Activated CD8-positive, alpha-beta T cell treated with anti-CD3 and anti-CD28 coated beads, Interleukin-2, amount 10 ng/mL, durations not matched to agents 7 days and 5 days (primary cell): ENCODE measurements at regions not wholly inside any gene's neighbourhood (a gene's known extent, or its start where the extent isn't known, plus 50 kb on each side); places are given as distances from the start of the nearest gene placed in this dataset.
"Not testable (repeated sequence)": the region's sequence is repeated elsewhere in the genome, so short reads cannot be mapped to it uniquely, and the experiment has no call there.

Source experiments
- ATAC-seq: fragments of 150-1000 bp; cut with Tn5 transposase; one replicate; pipeline ENCODE4 v1.10.0; 2021; ENCODE audit warnings: moderate library complexity
- CTCF ChIA-PET: fragments of 350-600 bp; sonication (Branson Sonifier 250); formaldehyde crosslinking; loops from one replicate; lab custom pipeline; 2021; ENCODE audit warnings: antibody characterized with exemption; lab: Charles Lee
- POLR2A ChIA-PET: fragments of 350-600 bp; sonication (Branson Sonifier 250); formaldehyde crosslinking; loops from one replicate; lab custom pipeline; 2021; ENCODE audit warnings: antibody characterized with exemption; lab: Charles Lee
- DNase-seq: peaks from one replicate; pipeline ENCODE4 v3.0.0-alpha.2; 2020
- H3K27ac Mint-ChIP-seq: one replicate; pipeline ENCODE4 v1.8.0; 2021; ENCODE audit warnings: mild to moderate bottlenecking, mixed read lengths
- H3K27me3 Mint-ChIP-seq: one replicate; pipeline ENCODE4 v1.8.0; 2021; ENCODE audit warnings: low read depth, mixed read lengths
- H3K36me3 Mint-ChIP-seq: one replicate; pipeline ENCODE4 v1.8.0; 2021; ENCODE audit warnings: low read depth, mixed read lengths
- H3K4me1 Mint-ChIP-seq: one replicate; pipeline ENCODE4 v1.8.0; 2021; ENCODE audit warnings: low read depth, mixed read lengths
- H3K4me3 Mint-ChIP-seq: one replicate; pipeline ENCODE4 v1.8.0; 2021; ENCODE audit warnings: mild to moderate bottlenecking, mixed read lengths
- H3K9me3 Mint-ChIP-seq: one replicate; pipeline ENCODE4 v1.8.0; 2022; ENCODE audit warnings: mixed read lengths; ENCODE audit not compliant: insufficient read depth

GRCh38 chr5:88657906-88658775 is 224.8 kb downstream of the MEF2C start:
- DNase-seq (no peak), ATAC-seq (no peak)
- H3K36me3 Mint-ChIP-seq: peaks cover 3% of the 10 kb centered on the region
- CTCF ChIA-PET: interaction anchor here (0.6 to 4.3 kb wide), 4 partner anchors 14 to 878 kb away, joined by 3 to 27 read pairs (median 4); no protein-coding TSS in a partner anchor
- H3K27ac Mint-ChIP-seq: no peak overlapping the region
- peaks cover 4% of the 10 kb centered on the region for H3K9me3 Mint-ChIP-seq
- no peak overlapping the region for H3K4me3 Mint-ChIP-seq
- POLR2A ChIA-PET: no interaction called here
- H3K27me3 Mint-ChIP-seq: peaks cover 41% of the 10 kb centered on the region
- H3K4me1 Mint-ChIP-seq: peaks cover 16% of the 10 kb centered on the region

GRCh38 chr5:88657136-88657535 is 225.8 kb downstream of the MEF2C start:
- Mint-ChIP-seq H3K36me3 (peaks cover 3% of the 10 kb centered on the region), H3K27me3 (peaks cover 38% of the 10 kb centered on the region), H3K27ac (no peak overlapping the region), H3K4me1 (peaks cover 16% of the 10 kb centered on the region), H3K4me3 (no peak overlapping the region), H3K9me3 (peaks cover 4% of the 10 kb centered on the region)
- ChIA-PET POLR2A (no interaction called here), CTCF (interaction anchor here (1.1 kb wide), 1 partner anchor 15 kb away, joined by 4 read pairs; no protein-coding TSS in a partner anchor)
- ATAC-seq: no peak
- DNase-seq: no peak

- Mint-ChIP-seq H3K4me1 (peaks cover 13% of the 10 kb centered on the region), H3K27me3 (peaks cover 32% of the 10 kb centered on the region), H3K4me3 (no peak overlapping the region), H3K9me3 (peaks cover 4% of the 10 kb centered on the region), H3K36me3 (peaks cover 3% of the 10 kb centered on the region), H3K27ac (no peak overlapping the region)
- CTCF ChIA-PET: interaction anchor here (1.5 kb wide), 1 partner anchor 9 kb away, joined by 3 read pairs; no protein-coding TSS in a partner anchor
- ATAC-seq (no peak), DNase-seq (no peak)
- POLR2A ChIA-PET: no interaction called here
Measured at GRCh38 chr5:88656221-88656950, 226.6 kb downstream of the MEF2C start.

- no peak for ATAC-seq
- no peaks in the 10 kb centered on the region for H3K36me3 Mint-ChIP-seq
- peaks cover 18% of the 10 kb centered on the region for H3K27me3 Mint-ChIP-seq
- H3K4me3 Mint-ChIP-seq: no peak overlapping the region
- no peak for DNase-seq
- CTCF ChIA-PET: no interaction called here
- POLR2A ChIA-PET: no interaction called here
- H3K4me1 Mint-ChIP-seq: no peaks in the 10 kb centered on the region
- no peak overlapping the region for H3K27ac Mint-ChIP-seq
- H3K9me3 Mint-ChIP-seq: no peaks in the 10 kb centered on the region
Measured at GRCh38 chr5:88653471-88653870, 229.5 kb downstream of the MEF2C start.

- DNase-seq: no peak
- no peaks in the 10 kb centered on the region for H3K9me3 Mint-ChIP-seq
- no peaks in the 10 kb centered on the region for H3K36me3 Mint-ChIP-seq
- no peak overlapping the region for H3K4me3 Mint-ChIP-seq
- ChIA-PET CTCF (interaction anchor here (0.9 to 1.2 kb wide), 2 partner anchors 8 to 32 kb away, joined by 3 read pairs; no protein-coding TSS in a partner anchor), POLR2A (no interaction called here)
- ATAC-seq: no peak
- H3K27me3 Mint-ChIP-seq: peaks cover 15% of the 10 kb centered on the region
- no peak overlapping the region for H3K27ac Mint-ChIP-seq
- no peaks in the 10 kb centered on the region for H3K4me1 Mint-ChIP-seq
Measured at GRCh38 chr5:88647901-88648300, 235.1 kb downstream of the MEF2C start.

- H3K9me3 Mint-ChIP-seq: no peaks in the 10 kb centered on the region
- POLR2A ChIA-PET: no interaction called here
- H3K27ac Mint-ChIP-seq: no peak overlapping the region
- no peaks in the 10 kb centered on the region for H3K36me3 Mint-ChIP-seq
- DNase-seq (no peak), ATAC-seq (no peak)
- H3K4me1 Mint-ChIP-seq: no peaks in the 10 kb centered on the region
- H3K4me3 Mint-ChIP-seq: no peak overlapping the region
- CTCF ChIA-PET: interaction anchor here (0.9 to 1.2 kb wide), 2 partner anchors 9 to 33 kb away, joined by 3 read pairs; no protein-coding TSS in a partner anchor
- H3K27me3 Mint-ChIP-seq: peaks cover 15% of the 10 kb centered on the region
Measured at GRCh38 chr5:88646866-88647265, 236.1 kb downstream of the MEF2C start.

- Mint-ChIP-seq H3K9me3 (no peaks in the 10 kb centered on the region), H3K27me3 (peaks cover 13% of the 10 kb centered on the region), H3K36me3 (no peaks in the 10 kb centered on the region), H3K4me3 (no peak overlapping the region), H3K4me1 (no peaks in the 10 kb centered on the region), H3K27ac (no peak overlapping the region)
- CTCF ChIA-PET: no interaction called here
- DNase-seq: no peak
- no peak for ATAC-seq
- POLR2A ChIA-PET: no interaction called here
Measured at GRCh38 chr5:88644676-88645075, 238.3 kb downstream of the MEF2C start.

GRCh38 chr5:88643315-88643714 is 239.7 kb downstream of the MEF2C start:
- DNase-seq (no peak), ATAC-seq (no peak)
- Mint-ChIP-seq H3K27ac (no peak overlapping the region), H3K4me3 (no peak overlapping the region), H3K36me3 (no peaks in the 10 kb centered on the region), H3K27me3 (peaks cover 13% of the 10 kb centered on the region), H3K9me3 (no peaks in the 10 kb centered on the region), H3K4me1 (no peaks in the 10 kb centered on the region)
- CTCF ChIA-PET: no interaction called here
- POLR2A ChIA-PET: no interaction called here

GRCh38 chr5:88634014-88634413 is 249.0 kb downstream of the MEF2C start:
- H3K36me3 Mint-ChIP-seq: no peaks in the 10 kb centered on the region
- ChIA-PET CTCF (no interaction called here), POLR2A (no interaction called here)
- no peaks in the 10 kb centered on the region for H3K27me3 Mint-ChIP-seq
- no peaks in the 10 kb centered on the region for H3K4me1 Mint-ChIP-seq
- no peak overlapping the region for H3K4me3 Mint-ChIP-seq
- H3K9me3 Mint-ChIP-seq: no peaks in the 10 kb centered on the region
- no peak for DNase-seq
- no peak overlapping the region for H3K27ac Mint-ChIP-seq
- ATAC-seq: no peak

GRCh38 chr5:88622890-88623289 is 260.1 kb downstream of the MEF2C start:
- H3K36me3 Mint-ChIP-seq, CTCF ChIA-PET, POLR2A ChIA-PET, H3K4me1 Mint-ChIP-seq, DNase-seq, H3K4me3 Mint-ChIP-seq, H3K27me3 Mint-ChIP-seq, ATAC-seq, H3K27ac Mint-ChIP-seq, H3K9me3 Mint-ChIP-seq: not testable (repeated sequence)

- H3K27me3 Mint-ChIP-seq, H3K36me3 Mint-ChIP-seq, DNase-seq, POLR2A ChIA-PET, ATAC-seq, CTCF ChIA-PET, H3K4me1 Mint-ChIP-seq, H3K9me3 Mint-ChIP-seq, H3K4me3 Mint-ChIP-seq, H3K27ac Mint-ChIP-seq: not testable (repeated sequence)
Measured at GRCh38 chr5:88615767-88616166, 267.2 kb downstream of the MEF2C start.

- Mint-ChIP-seq H3K27ac (no peak overlapping the region), H3K4me1 (no peaks in the 10 kb centered on the region), H3K9me3 (peaks cover 5% of the 10 kb centered on the region), H3K4me3 (no peak overlapping the region), H3K27me3 (peaks cover 2% of the 10 kb centered on the region), H3K36me3 (no peaks in the 10 kb centered on the region)
- ATAC-seq (no peak), DNase-seq (no peak)
- ChIA-PET CTCF (no interaction called here), POLR2A (no interaction called here)
Measured at GRCh38 chr5:88613051-88613450, 269.9 kb downstream of the MEF2C start.
